ENCODE measurements at regions not wholly inside any gene's neighbourhood (a gene's known extent, or its start where the extent isn't known, plus 50 kb on each side); places are given as distances from the start of the nearest gene placed in this dataset.
"Not testable (repeated sequence)": the region's sequence is repeated elsewhere in the genome, so short reads cannot be mapped to it uniquely, and the experiment has no call there.

DNA sequence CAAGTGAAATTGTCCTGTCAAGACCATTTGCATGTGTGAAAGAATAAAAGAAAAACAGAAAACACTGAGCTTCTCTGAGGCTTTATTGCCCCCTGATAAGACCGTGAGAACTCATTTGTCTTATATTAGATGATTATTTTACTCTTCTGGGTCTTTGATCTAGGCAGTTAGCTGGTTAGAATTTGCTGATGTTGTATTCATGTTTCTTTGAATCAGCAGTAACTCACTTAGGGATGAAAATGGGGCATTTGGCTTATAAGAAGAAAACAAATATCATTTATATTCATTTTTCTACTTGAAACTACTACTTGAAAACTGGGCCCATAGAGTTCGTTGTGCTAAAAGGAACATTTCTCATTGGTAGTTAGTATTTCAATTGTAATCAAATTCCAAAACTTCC lies 93.1 kb upstream of the RBFOX1 start:
- Mint-ChIP-seq H3K27me3 (ENCODE audit: unreplicated experiment) (no peaks in the 10 kb centered on the region), H3K27ac (ENCODE audit: unreplicated experiment) (no peak overlapping the region), H3K9me3 (ENCODE audit: low read depth, unreplicated experiment) (peaks cover 15% of the 10 kb centered on the region), H3K36me3 (ENCODE audit: insufficient read depth, unreplicated experiment) (no peaks in the 10 kb centered on the region), H3K4me3 (ENCODE audit: low read depth, unreplicated experiment) (no peak overlapping the region), H3K4me1 (ENCODE audit: low read depth, unreplicated experiment) (no peaks in the 10 kb centered on the region)
- no peak for DNase-seq
- intact Hi-C loops (cut with micrococcal nuclease; ENCODE audit: unreplicated experiment): no loop called here
- CTCF ChIA-PET: no interaction called here
- no peak for TF ChIP-seq CTCF (IDR thresholded peaks at IDR 0.05; ENCODE audit: unreplicated experiment)
- BruUV-seq (replicated peaks): no TSS peak

GRCh38 chr16:7236824-7237410 lies 95.7 kb upstream of the RBFOX1 start:
- Mint-ChIP-seq H3K9me3 (ENCODE audit: low read depth, unreplicated experiment) (peaks cover 17% of the 10 kb centered on the region), H3K27ac (ENCODE audit: unreplicated experiment) (no peak overlapping the region), H3K4me3 (ENCODE audit: low read depth, unreplicated experiment) (no peak overlapping the region), H3K4me1 (ENCODE audit: low read depth, unreplicated experiment) (no peaks in the 10 kb centered on the region), H3K27me3 (ENCODE audit: unreplicated experiment) (no peaks in the 10 kb centered on the region), H3K36me3 (ENCODE audit: insufficient read depth, unreplicated experiment) (no peaks in the 10 kb centered on the region)
- CTCF ChIA-PET: no interaction called here
- no peak for TF ChIP-seq CTCF (IDR thresholded peaks at IDR 0.05; ENCODE audit: unreplicated experiment)
- no peak for DNase-seq
- intact Hi-C loops (cut with micrococcal nuclease; ENCODE audit: unreplicated experiment): no loop called here
- no TSS peak for BruUV-seq (replicated peaks)

DNA sequence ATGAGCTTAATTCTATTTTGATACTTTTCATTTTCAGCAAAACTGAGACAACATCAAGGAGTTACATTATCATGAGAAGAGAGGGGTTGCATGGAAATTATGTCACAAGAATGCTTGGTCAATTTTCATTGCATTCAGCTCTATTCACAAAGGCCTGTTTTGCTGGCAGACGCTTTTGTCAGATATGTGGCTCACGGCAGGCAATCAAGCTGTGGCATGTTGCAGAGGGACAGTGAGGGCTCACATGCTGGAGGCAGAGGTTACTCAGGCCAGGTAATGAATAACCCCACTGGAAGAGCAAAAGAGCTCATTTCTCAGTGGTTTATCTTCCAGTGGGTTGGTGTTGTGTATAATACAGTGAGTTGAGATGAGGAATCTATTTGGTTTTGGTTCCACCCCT lies 98.7 kb upstream of the RBFOX1 start:
- no TSS peak for BruUV-seq (replicated peaks)
- H3K4me1 Mint-ChIP-seq (ENCODE audit: low read depth, unreplicated experiment): no peaks in the 10 kb centered on the region
- CTCF ChIA-PET: no interaction called here
- no peak for DNase-seq
- intact Hi-C loops (cut with micrococcal nuclease; ENCODE audit: unreplicated experiment): no loop called here
- no peak for TF ChIP-seq CTCF (IDR thresholded peaks at IDR 0.05; ENCODE audit: unreplicated experiment)
- H3K9me3 Mint-ChIP-seq (ENCODE audit: low read depth, unreplicated experiment): peaks cover 16% of the 10 kb centered on the region
- H3K36me3 Mint-ChIP-seq (ENCODE audit: insufficient read depth, unreplicated experiment): no peaks in the 10 kb centered on the region
- H3K27ac Mint-ChIP-seq (ENCODE audit: unreplicated experiment): no peak overlapping the region
- no peak overlapping the region for H3K4me3 Mint-ChIP-seq (ENCODE audit: low read depth, unreplicated experiment)
- H3K27me3 Mint-ChIP-seq (ENCODE audit: unreplicated experiment): no peaks in the 10 kb centered on the region

DNA sequence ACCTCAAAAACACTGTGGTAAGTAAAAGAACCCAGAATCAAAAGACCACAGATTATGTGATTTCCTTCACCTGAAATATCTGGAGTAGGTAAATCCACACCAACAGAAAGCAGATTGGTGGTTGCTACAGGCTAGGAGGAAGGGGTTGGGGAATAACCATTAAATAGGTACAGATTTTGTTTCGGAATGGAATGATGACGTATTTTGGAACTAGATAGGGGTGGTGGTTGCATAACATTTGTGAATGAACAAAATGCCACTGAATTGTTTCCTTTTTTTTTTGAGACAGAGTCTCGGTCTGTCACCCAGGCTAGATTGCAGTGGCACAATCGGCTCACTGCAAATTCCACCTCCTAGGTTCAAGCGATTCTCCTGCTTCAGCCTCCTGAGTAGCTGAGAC lies 100.9 kb upstream of the RBFOX1 start:
- Mint-ChIP-seq H3K9me3 (ENCODE audit: low read depth, unreplicated experiment) (peaks cover 16% of the 10 kb centered on the region), H3K4me1 (ENCODE audit: low read depth, unreplicated experiment) (no peaks in the 10 kb centered on the region), H3K36me3 (ENCODE audit: insufficient read depth, unreplicated experiment) (no peaks in the 10 kb centered on the region), H3K27me3 (ENCODE audit: unreplicated experiment) (no peaks in the 10 kb centered on the region), H3K27ac (ENCODE audit: unreplicated experiment) (no peak overlapping the region), H3K4me3 (ENCODE audit: low read depth, unreplicated experiment) (no peak overlapping the region)
- TF ChIP-seq CTCF (IDR thresholded peaks at IDR 0.05; ENCODE audit: unreplicated experiment): no peak
- no TSS peak for BruUV-seq (replicated peaks)
- CTCF ChIA-PET: interaction anchor here (0.5 kb wide), 1 partner anchor 16 kb away, joined by 4 read pairs; no protein-coding TSS in a partner anchor
- intact Hi-C loops (cut with micrococcal nuclease; ENCODE audit: unreplicated experiment): no loop called here
- DNase-seq: no peak

DNA sequence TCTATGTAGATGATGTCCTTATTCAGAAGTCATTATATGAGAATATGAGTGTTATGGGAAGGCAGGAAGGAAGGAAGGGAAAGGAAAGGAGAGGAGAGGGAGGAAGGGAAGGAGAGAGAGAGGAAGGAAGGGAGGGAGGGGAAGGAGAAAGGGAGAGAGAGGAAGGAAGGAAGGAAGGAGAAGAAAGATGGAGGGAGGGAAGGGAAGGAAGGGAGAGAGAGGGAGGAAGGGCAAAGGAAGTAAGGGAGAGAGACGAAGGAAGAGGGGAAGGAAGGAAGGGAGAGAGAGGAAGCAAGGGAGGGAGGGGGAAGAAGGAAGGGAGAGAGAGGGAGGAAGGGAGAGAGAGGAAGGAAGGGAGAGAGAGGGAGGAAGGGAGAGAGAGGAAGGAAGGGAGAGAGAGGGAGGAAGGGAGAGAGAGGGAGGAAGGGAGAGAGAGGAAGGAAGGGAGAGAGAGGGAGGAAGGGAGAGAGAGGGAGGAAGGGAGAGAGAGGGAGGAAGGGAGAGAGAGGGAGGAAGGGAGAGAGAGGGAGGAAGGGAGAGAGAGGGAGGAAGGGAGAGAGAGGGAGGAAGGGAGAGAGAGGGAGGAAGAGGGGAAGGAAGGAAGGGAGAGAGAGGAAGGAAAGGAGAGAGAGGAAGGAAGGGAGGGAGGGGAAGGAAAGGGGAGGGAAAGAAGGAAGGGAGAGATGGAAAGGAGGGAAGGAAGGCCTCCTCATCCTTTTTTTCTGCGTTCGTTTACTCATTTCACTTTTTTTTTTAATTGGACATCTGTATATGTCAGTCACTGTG lies 103.0 kb upstream of the RBFOX1 start:
- H3K27ac Mint-ChIP-seq (ENCODE audit: unreplicated experiment); H3K4me3 Mint-ChIP-seq (ENCODE audit: low read depth, unreplicated experiment); DNase-seq; H3K4me1 Mint-ChIP-seq (ENCODE audit: low read depth, unreplicated experiment); BruUV-seq (replicated peaks); CTCF ChIA-PET; intact Hi-C loops (cut with micrococcal nuclease; ENCODE audit: unreplicated experiment); H3K27me3 Mint-ChIP-seq (ENCODE audit: unreplicated experiment); H3K36me3 Mint-ChIP-seq (ENCODE audit: insufficient read depth, unreplicated experiment): not testable (repeated sequence)
- H3K9me3 Mint-ChIP-seq (ENCODE audit: low read depth, unreplicated experiment): peaks cover 21% of the 10 kb centered on the region

Data from Calu3 (cell line).